NCI-H2227 (cell line): ENCODE measurements at regions not wholly inside any gene's neighbourhood (a gene's known extent, or its start where the extent isn't known, plus 50 kb on each side); places are given as distances from the start of the nearest gene placed in this dataset.

ENCODE experiments used
- DNase-seq: peaks from one replicate; lab custom pipeline; 2025; ENCODE audit not compliant: unreplicated experiment; lab: John Stamatoyannopoulos, UW

GRCh38 chr14:97283841-97284240 lies 486.7 kb downstream of the VRK1 start:
- DNase-seq: no peak

DNA sequence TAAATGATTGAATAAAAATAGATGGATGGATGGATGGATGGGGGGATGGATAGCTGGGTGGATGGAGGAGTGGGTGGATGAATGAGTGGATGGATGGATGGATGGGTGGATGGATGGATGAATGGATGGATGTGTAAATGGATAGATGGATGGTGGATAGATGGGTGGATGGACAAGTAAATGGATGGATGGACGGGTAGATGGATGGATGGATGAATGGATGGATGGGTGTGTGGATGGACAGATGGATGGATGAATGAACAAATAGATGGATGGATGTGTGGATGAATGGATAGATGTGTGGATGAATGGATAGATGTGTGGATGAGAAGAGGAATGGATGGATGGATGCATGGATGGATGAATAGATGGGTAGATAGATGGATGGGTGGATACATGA lies 490.8 kb downstream of the VRK1 start:
- DNase-seq: no peak

DNA sequence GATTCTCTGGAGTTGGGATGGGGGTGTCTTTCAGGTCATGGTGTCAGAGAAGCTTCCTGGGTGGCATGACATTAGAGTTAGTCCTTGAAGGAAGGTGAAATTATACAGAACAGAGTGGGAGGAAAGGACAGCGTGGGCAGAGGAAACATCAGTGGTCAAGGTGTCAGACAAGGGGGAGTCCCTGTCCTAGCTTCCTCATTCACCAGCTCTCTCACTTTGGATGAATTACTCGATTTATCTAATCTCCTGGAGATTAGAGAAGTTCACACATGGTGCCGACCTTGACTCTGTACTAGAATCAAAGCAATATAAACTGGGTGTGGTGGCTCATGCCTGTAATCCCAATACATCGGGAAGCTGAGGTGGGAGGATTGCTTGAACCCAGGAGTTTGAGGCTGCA lies 492.9 kb downstream of the VRK1 start:
- DNase-seq: no peak

- no peak for DNase-seq
Observed at GRCh38 chr14:97290977-97291376, 493.8 kb downstream of the VRK1 start.

- no peak for DNase-seq
Observed at GRCh38 chr14:97293659-97294058, 496.5 kb downstream of the VRK1 start.

DNA sequence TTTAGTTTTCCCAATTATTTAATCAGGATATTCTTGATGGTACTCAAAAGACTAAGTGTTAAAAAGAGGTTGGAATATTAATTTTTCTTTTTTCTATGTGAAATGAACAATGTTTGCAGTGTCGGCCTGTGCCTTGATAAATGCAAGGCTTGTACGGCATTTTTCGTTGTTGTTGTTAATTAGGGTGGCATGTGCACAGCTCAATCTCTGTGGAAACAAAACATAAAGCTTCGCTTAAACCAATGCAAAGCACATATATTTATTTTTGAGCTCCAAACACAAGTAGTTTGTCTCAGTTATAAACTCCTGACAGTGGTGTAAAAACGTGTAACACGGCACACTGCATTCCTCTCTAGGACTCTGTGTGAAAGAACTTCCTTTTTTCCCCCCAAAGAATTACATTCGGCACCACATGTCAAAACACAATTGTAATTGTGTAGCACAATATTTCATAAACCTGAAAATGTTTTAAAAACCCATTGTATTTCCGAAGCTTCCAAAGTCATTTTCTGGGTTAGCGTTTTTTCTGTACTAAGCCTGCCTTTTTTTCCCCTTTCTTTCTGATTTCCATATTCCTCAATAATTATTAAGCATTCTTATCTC lies 498.0 kb downstream of the VRK1 start:
- DNase-seq: no peak

DNA sequence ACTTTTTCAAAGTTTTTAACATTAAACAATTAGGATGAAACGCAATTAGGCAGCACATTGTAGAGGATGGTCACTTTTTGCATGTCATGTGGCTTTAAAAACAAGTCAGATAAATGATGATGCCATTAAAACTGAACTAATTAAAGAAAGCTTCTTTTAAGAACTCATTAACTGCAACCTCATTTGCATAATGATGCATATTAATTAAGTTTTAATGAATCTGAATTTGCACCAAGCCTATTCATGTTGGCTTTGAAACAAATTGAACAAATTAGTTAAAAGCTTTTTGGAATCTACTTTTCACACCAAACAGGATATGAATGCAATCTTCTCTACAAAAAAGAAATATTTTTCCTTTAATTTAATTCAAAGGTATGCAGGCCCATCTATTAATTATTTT lies 499.0 kb downstream of the VRK1 start:
- DNase-seq: no peak

GRCh38 chr14:97297100-97297499 lies 499.9 kb downstream of the VRK1 start:
- DNase-seq: no peak

GRCh38 chr14:97298331-97298730 lies 501.1 kb downstream of the VRK1 start:
- no peak for DNase-seq

GRCh38 chr14:97298736-97299135 lies 501.6 kb downstream of the VRK1 start:
- no peak for DNase-seq

GRCh38 chr14:97299661-97300060 lies 502.5 kb downstream of the VRK1 start:
- no peak for DNase-seq

DNA sequence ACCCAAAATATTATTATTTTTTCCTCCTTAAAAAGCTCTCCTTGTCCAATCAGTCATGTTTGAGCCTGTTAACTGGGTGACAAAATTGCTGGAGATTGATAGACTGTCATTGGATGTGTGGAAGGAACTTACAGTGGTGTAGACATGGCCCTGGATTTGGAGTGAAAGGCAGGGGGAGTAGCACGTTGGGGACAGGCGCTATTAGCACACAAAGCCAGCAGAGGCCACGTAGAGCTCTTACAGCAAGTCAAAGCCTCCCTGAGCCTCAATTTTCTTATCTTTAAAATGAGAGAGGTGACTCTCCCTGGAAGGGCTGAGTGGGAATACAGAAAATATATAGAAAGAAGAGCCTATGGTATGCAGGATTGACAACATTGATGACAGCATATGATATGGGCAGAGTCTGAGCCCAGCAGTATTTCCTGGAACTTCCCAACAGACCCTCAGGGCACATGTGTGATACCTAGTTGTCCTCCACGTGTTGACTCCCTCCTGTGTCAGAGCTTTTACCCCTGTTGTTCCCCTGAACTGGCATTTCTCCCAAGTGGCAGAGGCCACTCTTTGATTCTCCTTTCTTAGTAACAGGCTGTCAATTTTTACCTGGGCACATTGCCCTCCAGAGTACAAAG lies 504.9 kb downstream of the VRK1 start:
- no peak for DNase-seq

GRCh38 chr14:97306133-97306759 lies 509.1 kb downstream of the VRK1 start:
- DNase-seq: no peak

DNA sequence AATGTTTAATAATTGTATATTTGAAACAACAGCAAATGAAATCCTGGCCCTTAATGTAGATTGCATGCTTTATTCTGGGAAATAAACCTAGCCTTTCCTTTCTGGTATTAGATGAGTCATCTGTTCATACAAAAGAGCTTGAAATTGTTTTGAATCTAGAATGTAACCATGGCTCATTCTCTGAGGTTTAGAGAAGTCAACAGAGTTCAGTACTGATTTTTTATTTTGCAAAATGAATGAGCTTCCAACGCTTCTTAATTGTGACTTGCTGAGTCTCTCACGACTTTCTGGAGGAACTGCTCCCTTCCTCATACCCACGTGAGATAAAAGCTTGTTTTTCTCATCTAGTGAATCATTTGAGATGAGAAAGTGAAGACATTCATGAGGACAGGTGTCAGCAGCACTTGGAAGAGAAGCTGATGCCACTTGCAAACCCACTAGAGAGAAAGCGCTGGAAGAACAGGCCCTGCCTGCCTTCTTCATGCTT lies 509.6 kb downstream of the VRK1 start:
- no peak for DNase-seq

GRCh38 chr14:97311411-97311810 lies 514.2 kb downstream of the VRK1 start:
- DNase-seq: no peak

DNA sequence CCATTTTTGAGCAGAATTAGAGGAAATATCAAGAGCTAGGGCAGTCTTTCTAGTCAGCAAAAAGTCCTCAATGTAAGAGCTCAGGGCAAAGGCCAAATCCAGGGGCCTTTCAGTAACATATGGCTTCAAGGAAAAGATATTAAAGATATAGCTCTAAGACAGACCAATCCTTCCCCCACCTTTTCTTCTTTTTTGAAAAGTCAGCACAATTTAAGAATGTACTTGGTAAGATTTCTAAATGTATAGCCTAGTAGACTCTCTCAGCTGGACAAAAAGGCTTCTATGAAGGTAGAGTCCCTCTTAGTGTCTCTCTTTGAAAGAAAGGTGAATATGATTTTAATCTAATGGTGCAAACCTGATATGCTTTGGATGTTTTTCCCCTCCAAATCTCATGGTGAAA lies 515.7 kb downstream of the VRK1 start:
- no peak for DNase-seq

- no peak for DNase-seq
Observed at GRCh38 chr14:97315790-97316189, 518.6 kb downstream of the VRK1 start.

DNA sequence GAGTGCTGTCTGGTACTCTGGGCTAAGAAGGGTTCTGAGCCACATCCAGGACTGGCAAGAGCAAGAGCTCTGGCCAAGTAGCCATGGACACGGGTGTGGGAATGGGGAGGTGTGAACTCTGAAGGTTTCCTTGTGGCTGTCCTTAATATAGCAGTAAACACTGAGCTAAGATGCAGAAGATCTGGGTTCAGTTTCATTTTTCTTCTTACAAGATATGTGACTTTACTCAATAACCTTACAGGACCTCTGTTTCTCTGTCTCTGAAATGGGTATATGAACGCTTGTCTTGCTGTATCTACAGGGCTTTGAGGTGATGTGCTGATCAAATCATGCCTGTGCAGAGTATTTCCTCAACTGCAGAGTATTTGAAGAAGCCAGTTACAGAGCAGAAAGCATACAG lies 521.2 kb downstream of the VRK1 start:
- no peak for DNase-seq

- no peak for DNase-seq
Observed at GRCh38 chr14:97319691-97320090, 522.5 kb downstream of the VRK1 start.

DNA sequence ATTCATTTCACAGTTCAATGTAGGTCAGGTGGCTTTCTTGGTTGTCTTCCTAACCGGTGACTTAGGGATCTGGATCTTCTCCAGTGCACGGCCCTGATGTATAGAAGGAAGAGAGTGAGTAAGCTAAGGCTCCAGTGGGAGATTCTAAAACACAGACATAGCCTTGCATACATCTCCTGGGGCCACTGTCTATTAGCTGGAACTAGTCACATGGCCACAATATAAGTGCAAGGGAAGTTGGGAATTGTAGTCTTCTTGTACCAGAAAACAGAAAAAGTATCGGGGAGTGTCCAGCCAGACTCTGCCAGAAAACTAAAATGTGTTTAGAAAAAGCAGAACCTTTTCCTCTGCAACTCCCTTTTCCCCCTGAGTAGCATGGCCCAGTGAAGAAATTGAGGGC lies 531.6 kb downstream of the VRK1 start:
- DNase-seq: no peak

- DNase-seq: no peak
Observed at GRCh38 chr14:97329701-97330100, 532.5 kb downstream of the VRK1 start.

DNA sequence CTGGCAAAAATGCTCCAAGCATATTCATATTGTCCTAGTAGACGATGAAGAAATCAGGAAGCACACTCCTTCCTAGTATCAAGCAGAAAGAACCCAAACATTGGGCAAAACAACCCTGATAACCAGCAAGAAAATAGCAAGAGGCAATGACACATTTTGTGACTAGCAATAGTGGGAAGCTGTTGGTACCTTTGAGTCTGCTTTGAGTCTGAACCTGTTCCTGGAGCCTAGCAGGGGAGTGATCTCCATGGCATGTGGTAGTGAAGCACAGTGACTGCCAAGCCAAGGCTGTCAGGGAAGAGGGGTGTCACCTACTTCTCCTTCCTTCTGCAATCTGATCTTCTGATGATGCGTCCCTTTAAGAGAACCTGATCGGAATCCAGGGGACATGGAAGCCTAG lies 533.9 kb downstream of the VRK1 start:
- no peak for DNase-seq

- DNase-seq: no peak
Observed at GRCh38 chr14:97331526-97331925, 534.3 kb downstream of the VRK1 start.
